Sigmoid colon (tissue), 4 donors: ENCODE measurements at regions not wholly inside any gene's neighbourhood (a gene's known extent, or its start where the extent isn't known, plus 50 kb on each side); places are given as distances from the start of the nearest gene placed in this dataset.
"Not testable (repeated sequence)": the region's sequence is repeated elsewhere in the genome, so short reads cannot be mapped to it uniquely, and the experiment has no call there.

Experiments used
- EP300 ChIP-seq, 4 donors: sonication (generic); formaldehyde crosslinking; IDR thresholded peaks; one replicate each; pipeline ENCODE4 v1.6.1; 2017; ENCODE audit warnings: antibody characterized with exemption in 4 of 4
- POLR2A ChIP-seq, 2 donors: fragments of 450-650 bp; IDR thresholded peaks; one replicate each; pipeline ENCODE4 v1.6.1; 2016; ENCODE audit warnings: antibody characterized with exemption in 2 of 2, mild to moderate bottlenecking in 2 of 2, moderate library complexity in 2 of 2
- TF ChIP-seq, protein P1 (sequence below), 4 experiments: fragments of 450-650 bp in 3 of 4; fragments of 200-600 bp in 1 of 4; IDR thresholded peaks; one replicate each; pipeline ENCODE4 v1.5.1; 2016 to 2019; ENCODE audit warnings: antibody characterized with exemption in 4 of 4, mild to moderate bottlenecking in 3 of 4, moderate library complexity in 2 of 4

DNA sequence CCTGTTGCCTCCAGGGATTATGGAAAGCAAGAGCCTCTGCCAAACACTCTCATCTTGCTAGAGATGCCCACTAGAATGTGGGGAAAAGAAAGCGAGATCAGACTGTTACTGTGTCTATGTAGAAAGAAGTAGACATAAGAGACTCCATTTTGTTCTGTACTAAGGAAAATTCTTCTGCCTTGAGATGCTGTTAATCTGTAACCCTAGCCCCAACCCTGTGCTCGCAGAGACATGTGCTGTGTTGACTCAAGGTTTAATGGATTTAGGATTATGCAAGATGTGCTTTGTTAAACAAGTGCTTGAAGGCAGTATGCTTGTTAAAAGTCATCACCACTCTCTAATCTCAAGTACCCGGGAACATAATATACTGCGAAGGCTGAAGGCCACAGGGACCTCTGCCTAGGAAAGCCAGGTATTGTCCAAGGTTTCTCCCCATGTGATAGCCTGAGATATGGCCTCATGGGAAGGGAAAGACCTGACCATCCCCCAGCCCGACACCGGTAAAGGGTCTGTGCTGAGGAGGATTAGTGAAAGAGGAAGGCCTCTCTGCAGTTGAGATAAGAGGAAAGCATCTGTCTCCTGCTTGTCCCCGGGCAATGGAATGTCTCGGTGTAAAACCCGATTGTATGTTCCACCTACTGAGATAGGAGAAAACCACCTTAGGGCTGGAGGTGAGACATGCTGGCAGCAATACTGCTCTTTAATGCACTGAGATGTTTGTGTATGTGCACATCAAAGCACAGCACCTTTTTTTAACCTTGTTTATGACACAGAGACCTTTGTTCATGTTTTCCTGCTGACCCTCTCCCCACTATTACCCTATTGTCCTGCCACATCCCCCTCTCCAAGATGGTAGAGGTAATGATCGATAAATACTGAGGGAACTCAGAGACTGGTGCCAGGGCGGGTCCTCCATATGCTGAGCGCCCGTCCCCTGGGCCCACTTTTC is 75.1 kb upstream of the CCDC180 start:
- TF ChIP-seq, protein P1, sequence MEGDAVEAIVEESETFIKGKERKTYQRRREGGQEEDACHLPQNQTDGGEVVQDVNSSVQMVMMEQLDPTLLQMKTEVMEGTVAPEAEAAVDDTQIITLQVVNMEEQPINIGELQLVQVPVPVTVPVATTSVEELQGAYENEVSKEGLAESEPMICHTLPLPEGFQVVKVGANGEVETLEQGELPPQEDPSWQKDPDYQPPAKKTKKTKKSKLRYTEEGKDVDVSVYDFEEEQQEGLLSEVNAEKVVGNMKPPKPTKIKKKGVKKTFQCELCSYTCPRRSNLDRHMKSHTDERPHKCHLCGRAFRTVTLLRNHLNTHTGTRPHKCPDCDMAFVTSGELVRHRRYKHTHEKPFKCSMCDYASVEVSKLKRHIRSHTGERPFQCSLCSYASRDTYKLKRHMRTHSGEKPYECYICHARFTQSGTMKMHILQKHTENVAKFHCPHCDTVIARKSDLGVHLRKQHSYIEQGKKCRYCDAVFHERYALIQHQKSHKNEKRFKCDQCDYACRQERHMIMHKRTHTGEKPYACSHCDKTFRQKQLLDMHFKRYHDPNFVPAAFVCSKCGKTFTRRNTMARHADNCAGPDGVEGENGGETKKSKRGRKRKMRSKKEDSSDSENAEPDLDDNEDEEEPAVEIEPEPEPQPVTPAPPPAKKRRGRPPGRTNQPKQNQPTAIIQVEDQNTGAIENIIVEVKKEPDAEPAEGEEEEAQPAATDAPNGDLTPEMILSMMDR (IDR thresholded peaks at IDR 0.05) = not testable (repeated sequence)
- not testable (repeated sequence) for TF ChIP-seq POLR2A, EP300 (IDR thresholded peaks at IDR 0.05)
